ENCODE measurements at regions not wholly inside any gene's neighbourhood (a gene's known extent, or its start where the extent isn't known, plus 50 kb on each side); places are given as distances from the start of the nearest gene placed in this dataset.

DNA sequence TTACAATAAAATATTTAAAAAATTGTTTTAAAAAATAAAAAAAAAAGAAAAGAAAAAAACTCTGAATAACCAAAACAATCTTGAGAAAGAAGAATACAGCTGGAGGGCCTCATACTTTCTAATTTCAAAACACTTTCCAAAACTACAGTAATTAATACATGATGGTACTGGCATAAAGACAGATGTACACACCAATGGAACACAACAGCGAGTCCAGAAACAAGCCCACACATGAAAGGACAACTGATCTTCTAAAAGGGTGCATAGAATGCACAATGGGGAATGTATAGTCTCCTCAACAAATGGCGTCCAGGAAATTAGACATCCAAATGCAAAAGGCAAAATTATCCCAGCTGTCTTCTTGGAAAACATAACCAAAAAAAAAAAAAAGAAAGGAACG lies 99.6 kb downstream of the LURAP1L start:
- no peak for DNase-seq (ENCODE audit: low read depth)

GRCh38 chr9:12875191-12875590 lies 100.4 kb downstream of the LURAP1L start:
- DNase-seq (ENCODE audit: low read depth): no peak

DNA sequence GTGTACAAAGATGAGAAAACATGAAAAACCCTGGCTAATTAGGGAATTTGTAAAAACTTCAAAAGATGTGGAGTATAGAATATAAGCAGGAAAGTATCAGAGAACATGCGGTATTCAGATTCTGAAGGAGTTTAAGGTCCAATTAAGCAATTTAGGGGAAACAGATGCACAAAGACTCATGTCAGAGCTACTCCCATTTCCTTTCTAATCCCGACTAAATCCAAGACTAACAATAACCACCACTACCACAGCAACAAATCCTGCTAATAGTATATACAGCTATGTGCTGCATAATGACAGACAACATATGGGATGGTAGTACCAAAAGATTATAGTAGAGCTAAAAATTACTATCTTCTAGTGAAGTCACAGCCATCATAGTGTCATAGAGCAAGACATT lies 102.1 kb downstream of the LURAP1L start:
- DNase-seq (ENCODE audit: low read depth): no peak

DNA sequence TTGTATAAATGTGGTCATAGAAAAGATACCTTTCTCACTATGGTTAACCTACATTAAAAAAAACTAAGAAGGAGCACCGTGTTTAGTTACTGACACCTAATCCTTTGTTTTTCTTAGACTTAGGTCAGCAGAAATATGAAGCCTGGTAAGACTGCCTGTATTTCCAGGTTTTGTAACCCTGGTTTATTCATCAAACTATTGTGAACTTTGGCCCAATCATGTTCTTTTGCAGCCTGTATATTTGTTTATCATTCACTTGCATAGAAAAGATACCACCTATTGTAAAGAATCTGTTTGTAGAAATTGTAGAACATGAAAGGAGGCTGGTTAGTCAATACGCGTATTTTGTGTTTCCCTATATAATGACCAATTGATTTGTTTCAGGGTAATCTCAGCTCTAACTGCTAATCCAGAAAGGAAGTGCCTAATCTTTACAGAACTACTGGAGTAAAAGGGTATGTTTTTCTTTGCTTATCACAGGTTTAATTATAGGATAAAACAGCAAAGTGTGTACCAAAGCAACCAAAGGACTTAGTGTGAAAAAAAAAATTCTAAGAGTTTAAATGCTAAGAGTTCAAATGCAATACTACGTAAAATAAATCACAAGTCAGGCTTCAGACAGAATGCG lies 103.6 kb downstream of the LURAP1L start:
- DNase-seq (ENCODE audit: low read depth): no peak

DNA sequence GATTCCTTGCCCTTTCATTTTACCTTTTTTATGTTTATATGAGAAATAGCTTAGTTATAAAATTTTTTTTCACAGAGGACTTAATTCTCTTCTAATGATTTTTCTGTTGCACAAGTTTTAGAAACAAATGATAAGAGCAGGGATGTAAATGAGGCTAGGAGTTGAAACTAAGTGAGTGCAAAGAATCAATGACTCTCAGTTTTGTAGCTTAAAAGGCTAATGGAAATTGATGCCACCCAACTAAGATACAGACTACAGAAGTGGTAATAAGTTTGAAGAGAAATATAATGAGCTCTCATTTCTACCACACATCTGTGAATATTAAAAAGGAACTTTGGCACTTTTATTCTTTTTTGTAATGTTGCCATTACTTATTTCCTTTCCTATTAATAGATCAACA lies 105.1 kb downstream of the LURAP1L start:
- no peak for DNase-seq (ENCODE audit: low read depth)

GRCh38 chr9:12880406-12881015 lies 105.7 kb downstream of the LURAP1L start:
- DNase-seq (ENCODE audit: low read depth): no peak

DNA sequence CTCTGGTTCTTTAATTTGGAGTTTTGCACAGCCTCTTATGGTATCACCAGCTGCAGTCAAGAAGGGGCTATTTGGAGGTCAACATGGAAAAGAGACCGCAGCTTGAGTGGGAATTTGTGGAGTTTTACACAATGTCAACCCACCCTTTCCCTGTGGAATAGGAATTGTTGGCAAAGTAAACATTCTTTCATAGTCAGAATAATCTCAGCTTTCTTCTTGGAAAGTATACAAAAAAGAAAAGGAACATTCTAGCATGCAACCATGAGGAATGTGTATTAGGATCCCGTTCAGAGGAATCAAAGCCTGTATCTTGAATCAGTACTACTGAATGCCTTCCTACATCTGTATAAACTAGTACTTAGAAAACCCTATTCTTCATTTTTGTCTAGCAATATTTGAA lies 107.6 kb downstream of the LURAP1L start:
- peak; percentile 56 for DNase-seq (ENCODE audit: low read depth)

GRCh38 chr9:12884736-12885395 lies 110.0 kb downstream of the LURAP1L start:
- DNase-seq (ENCODE audit: low read depth): no peak

- DNase-seq (ENCODE audit: low read depth): no peak
Observed at GRCh38 chr9:12889402-12890106, 114.7 kb downstream of the LURAP1L start.

DNA sequence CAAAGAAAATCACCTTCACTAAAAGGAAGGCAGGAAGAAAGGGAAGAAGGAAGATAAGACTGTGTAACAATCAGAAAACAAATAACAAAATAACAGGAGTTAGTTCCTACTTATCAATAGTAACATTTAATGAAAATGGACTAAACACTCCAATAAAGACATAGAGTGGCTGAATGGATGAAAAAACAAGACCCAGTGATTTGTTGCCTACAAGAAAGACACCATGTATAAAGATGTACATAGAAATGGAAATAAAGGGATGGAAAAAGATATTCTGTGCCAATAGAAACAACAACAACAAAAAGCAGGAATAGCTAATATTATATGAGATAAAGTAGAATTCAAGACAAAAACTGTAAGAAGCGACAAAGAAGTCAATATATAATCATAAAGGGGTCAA lies 116.8 kb downstream of the LURAP1L start:
- DNase-seq (ENCODE audit: low read depth): no peak

DNA sequence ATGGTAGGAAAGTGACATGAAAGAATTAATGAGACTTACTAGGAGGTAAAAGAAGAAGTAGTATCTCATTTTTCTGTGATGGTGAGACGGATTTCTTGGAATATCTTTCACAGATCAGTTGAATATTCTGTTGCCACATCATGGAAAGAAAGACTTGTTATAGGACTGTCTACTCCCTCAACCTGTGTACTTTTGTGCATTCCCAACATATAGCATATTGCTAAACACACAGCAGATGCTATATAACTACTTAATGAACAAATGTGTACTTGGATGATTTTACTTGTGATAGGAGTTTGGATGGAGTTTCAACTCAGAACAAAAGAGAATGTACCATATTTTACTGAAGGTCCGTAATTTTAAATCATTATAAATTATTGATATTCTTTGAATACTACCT lies 128.5 kb downstream of the LURAP1L start:
- no peak for DNase-seq (ENCODE audit: low read depth)

- DNase-seq (ENCODE audit: low read depth): no peak
Observed at GRCh38 chr9:12904261-12905000, 129.6 kb downstream of the LURAP1L start.

GRCh38 chr9:12906646-12907045 lies 131.8 kb downstream of the LURAP1L start:
- no peak for DNase-seq (ENCODE audit: low read depth)

DNA sequence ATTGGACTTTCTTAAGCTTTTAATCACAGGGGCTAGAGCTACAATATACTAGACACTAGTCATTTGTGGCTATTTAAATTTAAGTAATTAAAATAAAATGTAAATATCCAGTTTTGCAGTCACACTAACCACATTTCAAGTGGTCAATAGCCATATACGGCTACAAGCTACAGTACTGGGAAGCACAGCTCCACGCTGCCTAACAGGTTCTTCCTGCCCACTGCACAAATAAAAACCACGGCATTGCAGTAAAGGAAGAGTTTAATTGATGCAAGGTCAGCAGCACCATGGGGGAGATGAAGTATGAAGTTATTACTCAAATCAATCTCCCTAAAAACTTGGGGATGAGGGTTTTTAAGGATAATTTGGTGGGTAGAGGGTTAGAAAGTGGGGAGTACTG lies 134.1 kb downstream of the LURAP1L start:
- DNase-seq (ENCODE audit: low read depth): no peak

DNA sequence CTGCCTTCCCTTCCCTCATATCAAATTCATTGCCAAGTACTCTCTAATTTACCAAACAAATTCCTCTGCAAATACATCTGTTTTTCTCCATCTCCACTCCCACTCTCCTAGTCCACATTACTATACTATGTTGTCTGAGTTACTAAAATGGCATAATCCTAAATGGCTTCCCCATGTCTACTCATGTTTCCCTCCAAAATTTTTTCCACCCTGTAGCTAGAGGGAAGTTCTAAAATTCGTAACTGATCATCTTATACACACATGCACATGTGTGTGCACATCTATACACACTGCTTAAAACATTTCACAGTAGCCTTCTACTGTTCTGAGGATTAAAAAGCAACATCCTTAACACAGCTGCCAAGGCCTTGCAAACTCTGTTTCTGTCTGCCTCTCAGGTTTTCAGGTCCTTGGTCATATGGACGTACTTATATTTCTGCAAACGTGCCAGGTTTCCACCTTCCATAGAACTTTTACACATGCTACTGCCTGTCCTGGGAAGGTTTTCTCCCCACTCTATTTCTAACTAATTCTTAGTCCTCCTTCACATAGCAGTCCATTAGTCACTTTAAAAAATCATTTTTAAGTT lies 140.6 kb downstream of the LURAP1L start:
- DNase-seq (ENCODE audit: low read depth): no peak

DNA sequence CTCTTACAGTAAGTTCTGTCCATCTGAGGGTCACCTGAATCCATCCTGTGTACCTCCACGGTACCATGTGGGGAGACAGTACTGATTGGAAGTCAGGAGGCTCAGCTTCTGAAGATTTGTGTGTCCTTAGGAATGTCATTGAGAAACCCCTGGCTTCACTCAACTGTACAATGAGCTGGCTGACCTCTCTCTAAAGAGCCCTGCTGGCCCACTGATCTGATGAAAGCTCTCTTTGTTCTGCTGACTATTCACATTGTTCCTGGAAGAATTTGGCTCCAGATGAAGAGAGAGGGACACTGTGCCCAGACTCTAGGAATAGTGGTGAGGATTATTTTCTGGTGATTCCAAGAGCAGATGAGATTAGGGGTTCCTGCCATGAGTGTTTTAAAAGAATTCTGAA lies 141.2 kb downstream of the LURAP1L start:
- no peak for DNase-seq (ENCODE audit: low read depth)

- DNase-seq (ENCODE audit: low read depth): no peak
Observed at GRCh38 chr9:12920437-12920836, 145.6 kb downstream of the LURAP1L start.

- DNase-seq (ENCODE audit: low read depth): no peak
Observed at GRCh38 chr9:12921621-12922020, 146.8 kb downstream of the LURAP1L start.

- peak; percentile 56 for DNase-seq (ENCODE audit: low read depth)
Observed at GRCh38 chr9:12922224-12922866, 147.5 kb downstream of the LURAP1L start.

DNA sequence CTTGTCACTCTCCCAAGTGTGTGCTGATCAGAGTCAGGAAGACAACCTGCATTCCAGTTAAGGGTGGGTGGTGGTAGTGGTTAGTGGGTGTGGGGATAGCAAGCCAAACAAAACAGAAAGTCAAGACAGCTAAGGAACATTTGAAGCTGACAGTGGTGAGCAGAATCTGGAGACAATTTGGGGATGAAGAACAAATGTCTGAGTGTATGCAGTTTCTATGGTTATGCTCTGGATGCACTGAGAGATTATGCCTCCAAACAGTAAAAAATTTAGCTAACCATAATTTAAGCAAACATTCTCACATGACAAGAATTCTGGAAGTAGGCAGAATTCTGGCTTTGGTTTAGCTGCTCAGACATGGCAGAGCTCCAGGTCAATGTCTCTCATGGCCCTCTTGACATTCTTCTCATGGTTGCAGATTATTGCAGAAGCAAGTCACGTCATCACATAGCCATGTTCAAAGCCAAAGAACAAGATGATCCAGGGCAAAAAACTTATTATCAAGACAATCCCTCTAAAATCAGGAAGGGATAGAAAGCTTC lies 148.7 kb downstream of the LURAP1L start:
- DNase-seq (ENCODE audit: low read depth): no peak

GRCh38 chr9:12930906-12931305 lies 156.1 kb downstream of the LURAP1L start:
- no peak for DNase-seq (ENCODE audit: low read depth)
